Stimulated activated CD4-positive, alpha-beta T cell treated with anti-CD3 and anti-CD28 coated beads, Interleukin-4, amount 100 ng/mL, for 1 hour (primary cell): ENCODE measurements at regions not wholly inside any gene's neighbourhood (a gene's known extent, or its start where the extent isn't known, plus 50 kb on each side); places are given as distances from the start of the nearest gene placed in this dataset.
"Not testable (repeated sequence)": the region's sequence is repeated elsewhere in the genome, so short reads cannot be mapped to it uniquely, and the experiment has no call there.

Experiments
- DNase-seq: peaks from one replicate; pipeline ENCODE4 v3.0.0-alpha.2; 2020

GRCh38 chr9:113705306-113705927 lies 170.7 kb upstream of the ZNF618 start:
- no peak for DNase-seq

DNA sequence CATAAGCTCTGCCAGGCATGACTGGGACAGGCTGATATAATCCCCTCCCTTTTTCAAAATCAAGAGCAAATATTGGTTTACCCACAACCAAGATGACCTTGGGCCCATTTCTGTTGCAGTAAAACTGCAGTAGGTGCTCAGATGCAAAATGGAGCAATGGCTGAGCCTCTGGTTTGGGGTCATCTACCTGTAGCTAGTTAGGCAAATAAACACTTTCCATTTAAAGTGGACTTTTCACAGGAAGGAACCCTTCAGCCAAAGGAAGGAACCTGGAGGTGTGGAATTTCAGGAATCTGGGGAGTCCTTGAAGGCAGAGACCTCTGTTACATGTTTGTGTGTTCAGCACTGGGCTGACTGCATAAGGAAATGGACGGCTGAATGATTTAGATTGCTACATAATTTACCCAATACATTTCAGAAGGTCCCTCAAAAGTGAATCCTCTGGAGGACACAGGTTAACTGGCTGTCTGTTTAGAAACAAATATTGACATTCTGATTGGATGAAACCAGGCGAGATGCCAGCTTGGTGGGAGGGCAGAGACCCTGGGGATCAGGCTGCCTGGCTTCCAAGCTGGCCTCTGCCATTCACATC lies 170.1 kb upstream of the ZNF618 start:
- no peak for DNase-seq

DNA sequence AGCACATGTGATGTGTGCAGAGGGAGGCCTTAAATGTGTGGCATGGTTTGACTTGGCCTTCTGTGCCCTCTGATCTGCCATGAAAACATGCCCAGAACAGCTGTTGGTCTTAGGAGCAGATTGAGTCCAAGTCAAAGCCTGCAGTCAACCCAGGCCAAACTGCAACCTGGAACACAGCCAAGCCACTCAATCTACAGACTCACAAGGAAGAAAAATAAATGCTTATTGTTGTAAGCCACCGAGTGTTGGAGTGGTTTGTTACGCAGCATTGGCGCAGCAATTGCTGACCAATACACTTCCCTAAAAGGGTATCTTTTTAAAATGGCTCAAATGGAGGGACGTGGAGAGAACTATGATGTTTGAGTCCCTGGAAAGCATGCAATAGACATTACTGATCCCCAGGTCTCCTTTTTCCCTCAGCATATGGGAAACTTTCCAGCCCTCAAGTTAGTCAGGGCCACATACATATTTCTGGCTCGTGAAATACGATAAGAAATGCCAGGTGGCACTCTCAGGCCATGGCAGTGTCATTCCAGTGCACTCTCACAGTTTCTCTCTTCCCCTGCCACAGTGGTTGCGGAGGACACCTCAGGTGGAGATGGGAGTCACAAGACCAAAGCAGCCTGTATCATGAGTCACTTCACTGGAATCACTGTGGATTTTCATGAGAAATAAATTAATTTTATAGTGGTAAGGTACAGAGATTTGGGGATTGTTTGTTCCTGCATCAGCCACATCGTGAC lies 168.0 kb upstream of the ZNF618 start:
- DNase-seq = no peak

- no peak for DNase-seq
These were observed 167.0 kb upstream of the ZNF618 start for GRCh38 chr9:113708821-113709713.

- DNase-seq = no peak
These were observed 166.4 kb upstream of the ZNF618 start for GRCh38 chr9:113709721-113710120.

DNA sequence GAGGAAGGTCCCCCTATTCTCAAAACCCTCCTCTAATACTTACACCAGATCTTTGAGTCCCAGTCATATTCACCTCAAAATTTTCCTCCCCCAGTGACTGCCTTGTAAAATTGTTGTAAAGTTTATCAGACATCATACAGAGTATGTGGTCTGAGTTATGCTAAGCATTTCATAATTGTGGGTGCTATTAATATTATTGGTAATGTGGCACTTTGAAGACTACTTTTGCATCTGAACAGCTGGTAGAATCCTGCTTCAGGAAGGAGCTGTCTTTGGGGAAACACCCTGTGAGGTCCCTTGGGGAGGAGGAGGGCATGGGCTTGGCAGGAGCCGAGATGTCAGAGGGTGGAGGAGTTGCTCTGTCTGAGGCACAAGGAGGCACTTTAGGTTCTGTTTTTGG lies 164.9 kb upstream of the ZNF618 start:
- no peak for DNase-seq

GRCh38 chr9:113712053-113712452 lies 164.1 kb upstream of the ZNF618 start:
- DNase-seq = no peak

DNA sequence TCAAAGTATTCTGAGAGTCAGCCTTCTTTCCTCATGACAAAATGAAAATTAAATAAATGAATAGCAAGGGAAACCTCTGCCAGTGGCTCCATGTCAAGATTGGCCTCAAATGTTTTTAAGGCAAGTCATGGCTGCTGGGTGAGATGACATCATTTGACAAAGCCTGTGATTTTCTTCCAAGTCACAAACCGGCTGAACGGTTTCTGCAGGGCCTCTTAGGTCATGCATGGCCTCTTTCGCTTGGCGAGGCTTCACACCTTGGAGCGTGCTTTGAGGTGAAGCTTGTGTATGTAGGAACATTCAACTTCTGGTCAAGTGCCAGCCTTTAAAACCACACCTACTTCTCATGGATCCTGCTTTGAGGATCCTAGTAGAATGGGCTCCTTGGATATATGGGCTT lies 161.0 kb upstream of the ZNF618 start:
- DNase-seq = no peak

GRCh38 chr9:113719919-113720318 lies 156.2 kb upstream of the ZNF618 start:
- no peak for DNase-seq

GRCh38 chr9:113720495-113720894 lies 155.6 kb upstream of the ZNF618 start:
- DNase-seq = no peak

- DNase-seq = no peak
These were observed 154.3 kb upstream of the ZNF618 start for GRCh38 chr9:113721856-113722255.

GRCh38 chr9:113724202-113724601 lies 151.9 kb upstream of the ZNF618 start:
- DNase-seq = no peak

DNA sequence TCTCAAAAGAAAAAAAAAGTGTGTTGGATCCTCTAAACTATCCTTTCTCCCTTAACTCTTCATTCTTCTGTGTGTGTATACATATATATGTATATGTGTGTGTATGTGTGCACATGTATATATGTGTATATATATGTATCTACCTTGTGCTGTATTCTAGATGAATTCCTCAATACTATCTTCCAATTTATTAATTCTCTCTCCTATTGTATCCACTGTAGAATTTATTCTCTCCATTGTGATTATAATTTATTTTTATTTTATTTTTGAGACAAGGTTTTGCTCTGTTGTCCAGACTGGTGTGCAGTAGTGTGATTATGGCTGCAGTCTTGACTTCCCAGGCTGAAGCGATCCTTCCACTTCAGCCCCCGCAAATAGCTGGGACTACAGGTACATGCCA lies 147.1 kb upstream of the ZNF618 start:
- no peak for DNase-seq

DNA sequence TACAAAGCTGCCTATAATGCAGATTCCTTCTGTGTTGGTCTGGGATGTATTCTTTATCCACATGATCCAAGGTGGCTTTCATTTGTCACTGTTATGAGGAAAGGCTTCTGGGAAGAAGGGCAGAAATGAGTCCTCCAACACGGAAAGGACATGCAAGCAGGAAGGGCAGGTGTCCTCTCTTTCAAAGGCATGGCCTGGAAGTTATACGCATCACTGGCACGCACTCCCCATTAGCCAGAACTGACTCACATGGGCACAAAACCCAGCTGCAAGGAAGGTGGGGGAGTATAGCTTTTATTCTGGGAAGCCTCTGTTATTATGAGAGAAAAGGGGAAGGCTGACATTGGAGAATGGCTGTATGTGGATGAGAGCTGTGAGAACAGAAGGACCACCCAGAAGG lies 141.3 kb upstream of the ZNF618 start:
- DNase-seq = no peak

- no peak for DNase-seq
These were observed 138.4 kb upstream of the ZNF618 start for GRCh38 chr9:113737517-113738271.

GRCh38 chr9:113738496-113738892 lies 137.6 kb upstream of the ZNF618 start:
- DNase-seq = no peak

DNA sequence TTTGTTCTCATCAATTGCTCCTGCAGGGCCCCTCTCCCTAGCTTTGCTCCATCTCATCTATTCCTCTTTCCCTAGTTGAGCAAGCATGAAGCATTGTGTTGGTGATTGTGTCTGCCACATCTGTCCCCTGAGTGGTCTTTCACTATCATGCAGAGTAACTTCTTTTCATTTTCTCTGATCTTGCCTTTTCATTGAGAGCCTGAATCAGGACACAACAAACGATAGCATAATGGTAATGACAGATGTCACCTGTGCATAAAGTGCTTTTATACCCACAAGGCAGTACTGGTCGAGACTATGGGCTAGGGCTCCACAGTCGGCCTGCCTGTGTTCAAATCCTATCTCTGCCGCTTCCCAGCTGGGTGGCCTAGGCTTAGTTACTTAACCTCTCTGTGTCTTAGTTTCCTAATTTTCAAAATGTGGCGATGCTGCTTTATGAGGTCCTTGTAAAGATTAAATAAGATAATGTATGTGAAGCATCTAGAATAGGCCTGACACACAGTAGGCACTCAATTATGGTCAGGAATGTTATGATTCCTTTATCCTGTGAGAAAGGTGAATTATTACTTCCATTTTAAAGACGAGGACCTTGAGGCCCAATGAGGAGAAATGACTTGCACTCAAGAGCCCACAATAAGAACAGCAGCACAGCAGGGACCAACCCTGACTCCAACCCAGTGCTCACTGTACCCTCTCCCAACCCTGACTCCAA lies 137.1 kb upstream of the ZNF618 start:
- no peak for DNase-seq

DNA sequence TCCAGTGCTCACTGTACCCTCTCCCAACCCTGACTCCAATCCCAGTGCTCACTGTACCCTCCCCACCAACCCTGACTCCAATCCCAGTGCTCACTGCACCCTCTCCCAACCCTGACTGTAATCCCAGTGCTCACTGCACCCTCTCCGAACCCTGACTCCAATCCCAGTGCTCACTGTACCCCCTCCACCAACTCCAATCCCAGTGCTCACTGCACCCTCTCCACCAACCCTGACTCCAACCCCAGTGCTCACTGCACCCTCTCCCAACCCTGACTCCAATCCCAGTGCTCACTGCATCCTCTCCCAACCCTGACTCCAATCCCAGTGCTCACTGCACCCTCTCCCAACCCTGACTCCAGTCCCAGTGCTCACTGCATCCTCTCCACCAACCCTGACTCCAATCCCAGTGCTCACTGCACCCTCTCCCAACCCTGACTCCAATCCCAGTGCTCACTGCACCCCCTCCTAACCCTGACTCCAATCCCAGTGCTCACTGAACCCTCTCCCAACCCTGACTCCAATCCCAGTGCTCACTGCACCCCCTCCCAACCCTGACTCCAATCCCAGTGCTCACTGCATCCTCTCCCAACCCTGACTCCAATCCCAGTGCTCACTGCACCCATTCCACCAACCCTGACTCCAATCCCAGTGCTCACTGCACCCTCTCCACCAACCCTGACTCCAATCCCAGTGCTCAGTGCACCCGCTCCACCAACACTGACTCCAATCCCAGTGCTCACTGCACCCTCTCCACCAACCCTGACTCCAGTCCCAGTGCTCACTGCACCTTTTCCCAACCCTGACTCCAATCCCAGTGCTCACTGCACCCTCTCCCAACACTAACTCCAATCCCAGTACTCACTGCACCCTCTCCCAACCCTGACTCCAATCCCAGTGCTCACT lies 136.3 kb upstream of the ZNF618 start:
- DNase-seq = not testable (repeated sequence)

- DNase-seq = not testable (repeated sequence)
These were observed 135.3 kb upstream of the ZNF618 start for GRCh38 chr9:113740508-113741500.
